ENCODE measurements at regions not wholly inside any gene's neighbourhood (a gene's known extent, or its start where the extent isn't known, plus 50 kb on each side); places are given as distances from the start of the nearest gene placed in this dataset.

GRCh38 chr11:116071241-116071640, 567.0 kb upstream of the CADM1 start:
- no peak overlapping the region for H2BK15ac ChIP-seq (ENCODE audit: low read length)
- no peaks in the 10 kb centered on the region for H3K79me1 ChIP-seq (ENCODE audit: low read depth, low read length)
- H3K4me1 ChIP-seq (ENCODE audit: control insufficient read depth in 2 of 2, insufficient read depth in 1 of 2, low read depth in 1 of 2, low read length in 2 of 2), result peaks cover 37 to 40% of the 10 kb centered on the region in 2 donors
- H3K4me2 ChIP-seq (ENCODE audit: insufficient read depth, low read length, poor library complexity, severe bottlenecking), result no peak overlapping the region
- no peak overlapping the region for H3K4ac ChIP-seq (ENCODE audit: low read length)
- H4K91ac ChIP-seq (ENCODE audit: low read depth, low read length, poor library complexity), result no peak overlapping the region
- H3K36me3 ChIP-seq (replicated peaks in 1 of 2; ENCODE audit: control insufficient read depth in 2 of 2, insufficient read depth in 2 of 2, low read length in 2 of 2), result no peaks in the 10 kb centered on the region
- no peak overlapping the region for H3K4me3 ChIP-seq (ENCODE audit: low read length in 2 of 2)
- no peak overlapping the region for H3K18ac ChIP-seq (ENCODE audit: low read length)
- no peak overlapping the region for H2BK12ac ChIP-seq (ENCODE audit: low read length)
- no peak overlapping the region for H2AFZ ChIP-seq (ENCODE audit: low read length)
- H2AK5ac ChIP-seq (ENCODE audit: low read depth, low read length), result no peak overlapping the region
- H3K23ac ChIP-seq (ENCODE audit: low read depth, low read length, poor library complexity), result no peak overlapping the region
- peaks cover 0 to 3% (median 0%) of the 10 kb centered on the region in 3 experiments for H3K27me3 ChIP-seq (ENCODE audit: control insufficient read depth in 3 of 3, insufficient read depth in 3 of 3, low read depth in 1 of 3, low read length in 3 of 3)
- H2BK5ac ChIP-seq (ENCODE audit: low read length), result no peak overlapping the region
- no peak overlapping the region for H3K27ac ChIP-seq (replicated peaks; ENCODE audit: low read length)
- no peak overlapping the region for H4K8ac ChIP-seq (ENCODE audit: low read depth, low read length)
- no peak for DNase-seq (ENCODE audit: low spot score)
- H2BK120ac ChIP-seq (ENCODE audit: low read depth, low read length), result no peak overlapping the region
- no peak overlapping the region for H3K14ac ChIP-seq (ENCODE audit: low read length)
- no CpG with 5 or more reads among the region's 6 CpGs for WGBS, 2 donors (ENCODE audit: extremely low coverage in 2 of 2, insufficient read length in 2 of 2, insufficient replicate concordance in 1 of 2)
- H3K9me3 ChIP-seq (replicated peaks in 1 of 2; ENCODE audit: control insufficient read depth in 2 of 2, insufficient read depth in 1 of 2, low read depth in 1 of 2, low read length in 2 of 2), result no peaks in the 10 kb centered on the region
- no peak overlapping the region for H3K9ac ChIP-seq (ENCODE audit: low read depth, low read length, poor library complexity)

- no peak overlapping the region for H3K23ac ChIP-seq (ENCODE audit: low read depth, low read length, poor library complexity)
- H3K14ac ChIP-seq (ENCODE audit: low read length), result no peak overlapping the region
- no peak overlapping the region for H3K27ac ChIP-seq (replicated peaks; ENCODE audit: low read length)
- peaks cover 0 to 2% (median 0%) of the 10 kb centered on the region in 3 experiments for H3K27me3 ChIP-seq (ENCODE audit: control insufficient read depth in 3 of 3, insufficient read depth in 3 of 3, low read depth in 1 of 3, low read length in 3 of 3)
- no peak overlapping the region for H4K91ac ChIP-seq (ENCODE audit: low read depth, low read length, poor library complexity)
- no peaks in the 10 kb centered on the region for H3K9me3 ChIP-seq (replicated peaks in 1 of 2; ENCODE audit: control insufficient read depth in 2 of 2, insufficient read depth in 1 of 2, low read depth in 1 of 2, low read length in 2 of 2)
- no peak overlapping the region for H3K18ac ChIP-seq (ENCODE audit: low read length)
- no peak overlapping the region for H2AK5ac ChIP-seq (ENCODE audit: low read depth, low read length)
- no peak overlapping the region for H2BK120ac ChIP-seq (ENCODE audit: low read depth, low read length)
- WGBS, 2 donors (ENCODE audit: extremely low coverage in 2 of 2, insufficient read length in 2 of 2, insufficient replicate concordance in 1 of 2), result no CpG with 5 or more reads among the region's 4 CpGs
- H3K4me3 ChIP-seq (ENCODE audit: low read length in 2 of 2), result no peak overlapping the region
- peaks cover 36 to 43% of the 10 kb centered on the region in 2 donors for H3K4me1 ChIP-seq (ENCODE audit: control insufficient read depth in 2 of 2, insufficient read depth in 1 of 2, low read depth in 1 of 2, low read length in 2 of 2)
- H3K79me1 ChIP-seq (ENCODE audit: low read depth, low read length), result no peaks in the 10 kb centered on the region
- DNase-seq (ENCODE audit: low spot score), result no peak
- H3K36me3 ChIP-seq (replicated peaks in 1 of 2; ENCODE audit: control insufficient read depth in 2 of 2, insufficient read depth in 2 of 2, low read length in 2 of 2), result no peaks in the 10 kb centered on the region
- H2BK5ac ChIP-seq (ENCODE audit: low read length), result no peak overlapping the region
- no peak overlapping the region for H2BK12ac ChIP-seq (ENCODE audit: low read length)
- no peak overlapping the region for H3K4ac ChIP-seq (ENCODE audit: low read length)
- no peak overlapping the region for H2AFZ ChIP-seq (ENCODE audit: low read length)
- no peak overlapping the region for H4K8ac ChIP-seq (ENCODE audit: low read depth, low read length)
- H3K4me2 ChIP-seq (ENCODE audit: insufficient read depth, low read length, poor library complexity, severe bottlenecking), result no peak overlapping the region
- no peak overlapping the region for H3K9ac ChIP-seq (ENCODE audit: low read depth, low read length, poor library complexity)
- H2BK15ac ChIP-seq (ENCODE audit: low read length), result no peak overlapping the region
These were observed 566.3 kb upstream of the CADM1 start for GRCh38 chr11:116070520-116070919.

- Histone ChIP-seq H3K9me3 (replicated peaks in 1 of 2; ENCODE audit: control insufficient read depth in 2 of 2, insufficient read depth in 1 of 2, low read depth in 1 of 2, low read length in 2 of 2) (no peaks in the 10 kb centered on the region), H3K4me3 (ENCODE audit: low read length in 2 of 2) (no peak overlapping the region), H3K27ac (replicated peaks; ENCODE audit: low read length) (no peak overlapping the region), H2BK5ac (ENCODE audit: low read length) (no peak overlapping the region), H3K18ac (ENCODE audit: low read length) (no peak overlapping the region), H3K14ac (ENCODE audit: low read length) (no peak overlapping the region), H2AFZ (ENCODE audit: low read length) (no peak overlapping the region), H3K4me1 (ENCODE audit: control insufficient read depth in 2 of 2, insufficient read depth in 1 of 2, low read depth in 1 of 2, low read length in 2 of 2) (peaks cover 4 to 25% of the 10 kb centered on the region in 2 donors), H3K4me2 (ENCODE audit: insufficient read depth, low read length, poor library complexity, severe bottlenecking) (no peak overlapping the region), H3K9ac (ENCODE audit: low read depth, low read length, poor library complexity) (no peak overlapping the region), H3K36me3 (replicated peaks in 1 of 2; ENCODE audit: control insufficient read depth in 2 of 2, insufficient read depth in 2 of 2, low read length in 2 of 2) (no peaks in the 10 kb centered on the region), H2BK15ac (ENCODE audit: low read length) (no peak overlapping the region), H2BK12ac (ENCODE audit: low read length) (no peak overlapping the region), H4K91ac (ENCODE audit: low read depth, low read length, poor library complexity) (no peak overlapping the region), H3K4ac (ENCODE audit: low read length) (no peak overlapping the region), H3K23ac (ENCODE audit: low read depth, low read length, poor library complexity) (no peak overlapping the region), H2AK5ac (ENCODE audit: low read depth, low read length) (no peak overlapping the region), H4K8ac (ENCODE audit: low read depth, low read length) (no peak overlapping the region), H2BK120ac (ENCODE audit: low read depth, low read length) (no peak overlapping the region), H3K27me3 (ENCODE audit: control insufficient read depth in 3 of 3, insufficient read depth in 3 of 3, low read depth in 1 of 3, low read length in 3 of 3) (no peaks in the 10 kb centered on the region), H3K79me1 (ENCODE audit: low read depth, low read length) (no peaks in the 10 kb centered on the region)
- DNase-seq (ENCODE audit: low spot score), result no peak
- WGBS, 2 donors (ENCODE audit: extremely low coverage in 2 of 2, insufficient read length in 2 of 2, insufficient replicate concordance in 1 of 2), result no CpG with 5 or more reads among the region's 6 CpGs
These were observed 562.6 kb upstream of the CADM1 start for GRCh38 chr11:116066777-116067176.

GRCh38 chr11:116065986-116066385, 561.8 kb upstream of the CADM1 start:
- H3K9ac ChIP-seq (ENCODE audit: low read depth, low read length, poor library complexity), result no peak overlapping the region
- H2AK5ac ChIP-seq (ENCODE audit: low read depth, low read length), result no peak overlapping the region
- H3K4me1 ChIP-seq (ENCODE audit: control insufficient read depth in 2 of 2, insufficient read depth in 1 of 2, low read depth in 1 of 2, low read length in 2 of 2), result peaks cover 3 to 17% of the 10 kb centered on the region in 2 donors
- H3K18ac ChIP-seq (ENCODE audit: low read length), result no peak overlapping the region
- H3K27me3 ChIP-seq (ENCODE audit: control insufficient read depth in 3 of 3, insufficient read depth in 3 of 3, low read depth in 1 of 3, low read length in 3 of 3), result no peaks in the 10 kb centered on the region
- H3K4ac ChIP-seq (ENCODE audit: low read length), result no peak overlapping the region
- H3K79me1 ChIP-seq (ENCODE audit: low read depth, low read length), result no peaks in the 10 kb centered on the region
- no peak overlapping the region for H3K23ac ChIP-seq (ENCODE audit: low read depth, low read length, poor library complexity)
- no peak overlapping the region for H2BK12ac ChIP-seq (ENCODE audit: low read length)
- no peak overlapping the region for H2BK120ac ChIP-seq (ENCODE audit: low read depth, low read length)
- H2BK5ac ChIP-seq (ENCODE audit: low read length), result no peak overlapping the region
- no peak overlapping the region for H4K8ac ChIP-seq (ENCODE audit: low read depth, low read length)
- H3K36me3 ChIP-seq (replicated peaks in 1 of 2; ENCODE audit: control insufficient read depth in 2 of 2, insufficient read depth in 2 of 2, low read length in 2 of 2), result no peaks in the 10 kb centered on the region
- no peak overlapping the region for H2BK15ac ChIP-seq (ENCODE audit: low read length)
- H3K4me3 ChIP-seq (ENCODE audit: low read length in 2 of 2), result no peak overlapping the region
- WGBS, 2 donors (ENCODE audit: extremely low coverage in 2 of 2, insufficient read length in 2 of 2, insufficient replicate concordance in 1 of 2), result no CpG with 5 or more reads among the region's 8 CpGs
- no peaks in the 10 kb centered on the region for H3K9me3 ChIP-seq (replicated peaks in 1 of 2; ENCODE audit: control insufficient read depth in 2 of 2, insufficient read depth in 1 of 2, low read depth in 1 of 2, low read length in 2 of 2)
- H4K91ac ChIP-seq (ENCODE audit: low read depth, low read length, poor library complexity), result no peak overlapping the region
- no peak overlapping the region for H3K27ac ChIP-seq (replicated peaks; ENCODE audit: low read length)
- no peak overlapping the region for H3K14ac ChIP-seq (ENCODE audit: low read length)
- DNase-seq (ENCODE audit: low spot score), result no peak
- H3K4me2 ChIP-seq (ENCODE audit: insufficient read depth, low read length, poor library complexity, severe bottlenecking), result no peak overlapping the region
- H2AFZ ChIP-seq (ENCODE audit: low read length), result no peak overlapping the region

All from neuronal stem cell (in vitro differentiated cells).